Vagina (tissue), 2 donors: ENCODE measurements at regions not wholly inside any gene's neighbourhood (a gene's known extent, or its start where the extent isn't known, plus 50 kb on each side); places are given as distances from the start of the nearest gene placed in this dataset.

Experiments
- DNase-seq, 2 donors: peaks; one replicate each; pipeline ENCODE4 v3.0.0-alpha.2; 2017; ENCODE audit errors: extremely low spot score in 2 of 2
- H3K27ac ChIP-seq: fragments of 200-600 bp; sonication (generic); one replicate; pipeline ENCODE4 v1.5.1; 2019
- H3K27me3 ChIP-seq: fragments of 200-600 bp; sonication (generic); one replicate; pipeline ENCODE4 v1.5.1; 2019
- H3K36me3 ChIP-seq, 2 donors: fragments of 200-600 bp; sonication (generic); one replicate each; pipeline ENCODE4 v1.5.1; 2017 to 2019
- H3K4me1 ChIP-seq: fragments of 200-600 bp; sonication (generic); one replicate; pipeline ENCODE4 v1.5.1; 2019
- H3K4me3 ChIP-seq, 2 donors: fragments of 200-600 bp; sonication (generic); 1 replicate in 1 of 2; 2 replicates in 1 of 2; pipeline ENCODE4 v1.5.1; 2016 to 2019
- H3K9me3 ChIP-seq: fragments of 200-600 bp; sonication (generic); one replicate; pipeline ENCODE4 v1.5.1; 2019
- CTCF ChIP-seq, 3 experiments: fragments of 450-650 bp in 2 of 3; fragments of 200-600 bp in 1 of 3; sonication (generic) in 1 of 3; IDR thresholded peaks; one replicate each; pipeline ENCODE4 v1.5.1; 2017 to 2019; ENCODE audit warnings: antibody characterized with exemption in 3 of 3, mild to moderate bottlenecking in 2 of 3, moderate library complexity in 2 of 3
- POLR2A ChIP-seq, 2 donors: fragments of 450-650 bp; IDR thresholded peaks; one replicate each; pipeline ENCODE4 v1.6.1; 2017; ENCODE audit warnings: antibody characterized with exemption in 2 of 2, mild to moderate bottlenecking in 2 of 2, moderate library complexity in 2 of 2
- POLR2AphosphoS5 ChIP-seq, 2 donors: sonication (generic); formaldehyde crosslinking; IDR thresholded peaks; one replicate each; pipeline ENCODE4 v1.9.0; 2017; ENCODE audit warnings: antibody characterized with exemption in 2 of 2, mild to moderate bottlenecking in 2 of 2, low read depth in 1 of 2; ENCODE audit not compliant: insufficient read depth in 1 of 2
- intact Hi-C: fragments of 100-400 bp; cut with DNase I; formaldehyde crosslinking; loops from one replicate; pipeline ENCODE4 v1.15.1; 2023

- no peaks in the 10 kb centered on the region for H3K36me3 ChIP-seq
- intact Hi-C loops, result no loop called here
- no peaks in the 10 kb centered on the region for H3K27me3 ChIP-seq
- TF ChIP-seq CTCF (IDR thresholded peaks at IDR 0.05) (no peak), POLR2A (IDR thresholded peaks at IDR 0.05) (no peak), POLR2AphosphoS5 (IDR thresholded peaks at IDR 0.05; ENCODE audit: insufficient read depth in 1 of 2, low read depth in 1 of 2) (no peak)
- peaks cover 4% of the 10 kb centered on the region for H3K4me1 ChIP-seq
- DNase-seq, result no peak
- no peak overlapping the region for H3K27ac ChIP-seq
- H3K9me3 ChIP-seq, result no peaks in the 10 kb centered on the region
- H3K4me3 ChIP-seq, result no peak overlapping the region
These were observed 68.8 kb upstream of the GATA5 start for GRCh38 chr20:62544505-62545055.

- DNase-seq, result no peak
- H3K36me3 ChIP-seq, result no peaks in the 10 kb centered on the region
- intact Hi-C loops, result no loop called here
- no peak overlapping the region for H3K4me3 ChIP-seq
- TF ChIP-seq POLR2A (IDR thresholded peaks at IDR 0.05) (no peak), POLR2AphosphoS5 (IDR thresholded peaks at IDR 0.05; ENCODE audit: insufficient read depth in 1 of 2, low read depth in 1 of 2) (no peak), CTCF (IDR thresholded peaks at IDR 0.05) (no peak)
- H3K4me1 ChIP-seq, result peaks cover 1% of the 10 kb centered on the region
- no peaks in the 10 kb centered on the region for H3K9me3 ChIP-seq
- H3K27me3 ChIP-seq, result peaks cover 2% of the 10 kb centered on the region
- H3K27ac ChIP-seq, result no peak overlapping the region
These were observed 69.5 kb upstream of the GATA5 start for GRCh38 chr20:62545271-62545670.

- Histone ChIP-seq H3K36me3 (no peaks in the 10 kb centered on the region), H3K27me3 (peaks cover 7% of the 10 kb centered on the region), H3K4me1 (peaks cover 9% of the 10 kb centered on the region), H3K4me3 (no peak overlapping the region), H3K27ac (no peak overlapping the region), H3K9me3 (no peaks in the 10 kb centered on the region)
- TF ChIP-seq POLR2AphosphoS5 (IDR thresholded peaks at IDR 0.05; ENCODE audit: insufficient read depth in 1 of 2, low read depth in 1 of 2) (no peak), CTCF (IDR thresholded peaks at IDR 0.05) (no peak), POLR2A (IDR thresholded peaks at IDR 0.05) (no peak)
- DNase-seq, result no peak
- intact Hi-C loops, result no loop called here
These were observed 70.2 kb upstream of the GATA5 start for GRCh38 chr20:62545901-62546525.

- Histone ChIP-seq H3K9me3 (no peaks in the 10 kb centered on the region), H3K27ac (no peak overlapping the region), H3K36me3 (no peaks in the 10 kb centered on the region), H3K4me1 (peaks cover 15% of the 10 kb centered on the region), H3K27me3 (peaks cover 13% of the 10 kb centered on the region), H3K4me3 (no peak overlapping the region)
- TF ChIP-seq POLR2A (IDR thresholded peaks at IDR 0.05), result no peak
- no peak for TF ChIP-seq CTCF (IDR thresholded peaks at IDR 0.05)
- no peak for TF ChIP-seq POLR2AphosphoS5 (IDR thresholded peaks at IDR 0.05; ENCODE audit: insufficient read depth in 1 of 2, low read depth in 1 of 2)
- intact Hi-C loops, result no loop called here
- no peak for DNase-seq
These were observed 70.8 kb upstream of the GATA5 start for GRCh38 chr20:62546606-62547005.

GRCh38 chr20:62547364-62547763 is 71.6 kb upstream of the GATA5 start:
- Histone ChIP-seq H3K27ac (no peak overlapping the region), H3K4me1 (peaks cover 18% of the 10 kb centered on the region), H3K27me3 (peaks cover 18% of the 10 kb centered on the region), H3K4me3 (no peak overlapping the region), H3K36me3 (no peaks in the 10 kb centered on the region), H3K9me3 (no peaks in the 10 kb centered on the region)
- TF ChIP-seq POLR2A (IDR thresholded peaks at IDR 0.05), result no peak
- TF ChIP-seq CTCF (IDR thresholded peaks at IDR 0.05), result no peak
- TF ChIP-seq POLR2AphosphoS5 (IDR thresholded peaks at IDR 0.05; ENCODE audit: insufficient read depth in 1 of 2, low read depth in 1 of 2), result no peak
- DNase-seq, result no peak
- intact Hi-C loops, result no loop called here
